ENCODE measurements at regions not wholly inside any gene's neighbourhood (a gene's known extent, or its start where the extent isn't known, plus 50 kb on each side); places are given as distances from the start of the nearest gene placed in this dataset.

- no peak for TF ChIP-seq CTCF (IDR thresholded peaks at IDR 0.05)
- TF ChIP-seq POLR2A (IDR thresholded peaks at IDR 0.05), result no peak
Measured at GRCh38 chr4:28109801-28110200, 1249.2 kb downstream of the STIM2 start.

All from heart left ventricle (tissue), 13 donors.